ENCODE measurements at regions not wholly inside any gene's neighbourhood (a gene's known extent, or its start where the extent isn't known, plus 50 kb on each side); places are given as distances from the start of the nearest gene placed in this dataset.

DNA sequence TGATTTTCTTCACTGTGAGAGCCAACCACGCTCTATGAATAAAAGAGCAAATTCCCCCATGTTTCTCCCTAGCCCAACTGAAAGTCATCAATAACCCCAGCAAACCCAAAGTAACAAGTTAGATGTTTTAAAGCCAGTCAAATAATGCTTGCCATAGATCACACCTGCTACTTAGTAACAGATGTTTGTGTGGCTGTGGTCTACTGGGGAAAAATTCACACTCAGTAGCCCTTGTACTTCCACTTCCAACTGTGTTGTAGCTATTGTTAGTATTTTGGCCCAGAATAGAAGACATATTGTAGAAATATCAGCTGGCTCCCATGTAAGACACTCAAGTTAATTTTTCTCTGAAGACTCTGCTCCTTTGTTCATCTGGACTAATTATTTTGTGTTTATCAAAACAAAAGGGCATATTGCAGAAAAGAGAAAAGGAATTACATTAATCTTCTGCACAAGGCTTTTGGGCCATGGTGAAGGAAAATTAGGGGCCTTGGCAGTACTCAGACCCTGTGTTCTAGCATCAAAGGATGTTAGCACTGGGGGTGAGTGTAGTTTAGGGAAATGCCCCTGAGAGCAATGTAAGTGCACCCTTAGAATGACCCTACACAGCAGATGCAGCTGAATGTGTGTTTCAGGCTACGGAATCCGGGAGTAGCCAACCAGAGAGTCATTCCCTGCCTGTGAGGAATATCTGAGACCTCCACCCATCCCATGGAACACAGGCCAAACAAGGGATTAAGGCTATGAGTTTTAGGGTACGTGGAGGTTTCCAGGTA is 521.9 kb downstream of the EPHA4 start:
- no peak for TF ChIP-seq ZMYM4 (CRISPR knock-in tag; IDR thresholded peaks at IDR 0.05)
- TF ChIP-seq, protein P1, sequence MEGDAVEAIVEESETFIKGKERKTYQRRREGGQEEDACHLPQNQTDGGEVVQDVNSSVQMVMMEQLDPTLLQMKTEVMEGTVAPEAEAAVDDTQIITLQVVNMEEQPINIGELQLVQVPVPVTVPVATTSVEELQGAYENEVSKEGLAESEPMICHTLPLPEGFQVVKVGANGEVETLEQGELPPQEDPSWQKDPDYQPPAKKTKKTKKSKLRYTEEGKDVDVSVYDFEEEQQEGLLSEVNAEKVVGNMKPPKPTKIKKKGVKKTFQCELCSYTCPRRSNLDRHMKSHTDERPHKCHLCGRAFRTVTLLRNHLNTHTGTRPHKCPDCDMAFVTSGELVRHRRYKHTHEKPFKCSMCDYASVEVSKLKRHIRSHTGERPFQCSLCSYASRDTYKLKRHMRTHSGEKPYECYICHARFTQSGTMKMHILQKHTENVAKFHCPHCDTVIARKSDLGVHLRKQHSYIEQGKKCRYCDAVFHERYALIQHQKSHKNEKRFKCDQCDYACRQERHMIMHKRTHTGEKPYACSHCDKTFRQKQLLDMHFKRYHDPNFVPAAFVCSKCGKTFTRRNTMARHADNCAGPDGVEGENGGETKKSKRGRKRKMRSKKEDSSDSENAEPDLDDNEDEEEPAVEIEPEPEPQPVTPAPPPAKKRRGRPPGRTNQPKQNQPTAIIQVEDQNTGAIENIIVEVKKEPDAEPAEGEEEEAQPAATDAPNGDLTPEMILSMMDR (CRISPR knock-in tag; IDR thresholded peaks at IDR 0.05) = no peak
- TF ChIP-seq, protein P2, sequence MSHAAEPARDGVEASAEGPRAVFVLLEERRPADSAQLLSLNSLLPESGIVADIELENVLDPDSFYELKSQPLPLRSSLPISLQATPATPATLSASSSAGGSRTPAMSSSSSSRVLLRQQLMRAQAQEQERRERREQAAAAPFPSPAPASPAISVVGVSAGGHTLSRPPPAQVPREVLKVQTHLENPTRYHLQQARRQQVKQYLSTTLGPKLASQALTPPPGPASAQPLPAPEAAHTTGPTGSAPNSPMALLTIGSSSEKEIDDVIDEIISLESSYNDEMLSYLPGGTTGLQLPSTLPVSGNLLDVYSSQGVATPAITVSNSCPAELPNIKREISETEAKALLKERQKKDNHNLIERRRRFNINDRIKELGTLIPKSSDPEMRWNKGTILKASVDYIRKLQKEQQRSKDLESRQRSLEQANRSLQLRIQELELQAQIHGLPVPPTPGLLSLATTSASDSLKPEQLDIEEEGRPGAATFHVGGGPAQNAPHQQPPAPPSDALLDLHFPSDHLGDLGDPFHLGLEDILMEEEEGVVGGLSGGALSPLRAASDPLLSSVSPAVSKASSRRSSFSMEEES (CRISPR knock-in tag; IDR thresholded peaks at IDR 0.05) = no peak
- no peak for TF ChIP-seq TCF12 (IDR thresholded peaks at IDR 0.05)
- TF ChIP-seq TCF12 (CRISPR knock-in tag; IDR thresholded peaks at IDR 0.05) = no peak
- TF ChIP-seq, protein P3, sequence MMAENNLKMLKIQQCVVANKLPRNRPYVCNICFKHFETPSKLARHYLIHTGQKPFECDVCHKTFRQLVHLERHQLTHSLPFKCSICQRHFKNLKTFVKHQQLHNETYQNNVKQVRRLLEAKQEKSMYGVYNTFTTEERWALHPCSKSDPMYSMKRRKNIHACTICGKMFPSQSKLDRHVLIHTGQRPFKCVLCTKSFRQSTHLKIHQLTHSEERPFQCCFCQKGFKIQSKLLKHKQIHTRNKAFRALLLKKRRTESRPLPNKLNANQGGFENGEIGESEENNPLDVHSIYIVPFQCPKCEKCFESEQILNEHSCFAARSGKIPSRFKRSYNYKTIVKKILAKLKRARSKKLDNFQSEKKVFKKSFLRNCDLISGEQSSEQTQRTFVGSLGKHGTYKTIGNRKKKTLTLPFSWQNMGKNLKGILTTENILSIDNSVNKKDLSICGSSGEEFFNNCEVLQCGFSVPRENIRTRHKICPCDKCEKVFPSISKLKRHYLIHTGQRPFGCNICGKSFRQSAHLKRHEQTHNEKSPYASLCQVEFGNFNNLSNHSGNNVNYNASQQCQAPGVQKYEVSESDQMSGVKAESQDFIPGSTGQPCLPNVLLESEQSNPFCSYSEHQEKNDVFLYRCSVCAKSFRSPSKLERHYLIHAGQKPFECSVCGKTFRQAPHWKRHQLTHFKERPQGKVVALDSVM (CRISPR knock-in tag; IDR thresholded peaks at IDR 0.05) = no peak
- TF ChIP-seq TCF7L2 (IDR thresholded peaks at IDR 0.05; ENCODE audit: low read depth, low read length) = no peak
- TF ChIP-seq, protein P4, sequence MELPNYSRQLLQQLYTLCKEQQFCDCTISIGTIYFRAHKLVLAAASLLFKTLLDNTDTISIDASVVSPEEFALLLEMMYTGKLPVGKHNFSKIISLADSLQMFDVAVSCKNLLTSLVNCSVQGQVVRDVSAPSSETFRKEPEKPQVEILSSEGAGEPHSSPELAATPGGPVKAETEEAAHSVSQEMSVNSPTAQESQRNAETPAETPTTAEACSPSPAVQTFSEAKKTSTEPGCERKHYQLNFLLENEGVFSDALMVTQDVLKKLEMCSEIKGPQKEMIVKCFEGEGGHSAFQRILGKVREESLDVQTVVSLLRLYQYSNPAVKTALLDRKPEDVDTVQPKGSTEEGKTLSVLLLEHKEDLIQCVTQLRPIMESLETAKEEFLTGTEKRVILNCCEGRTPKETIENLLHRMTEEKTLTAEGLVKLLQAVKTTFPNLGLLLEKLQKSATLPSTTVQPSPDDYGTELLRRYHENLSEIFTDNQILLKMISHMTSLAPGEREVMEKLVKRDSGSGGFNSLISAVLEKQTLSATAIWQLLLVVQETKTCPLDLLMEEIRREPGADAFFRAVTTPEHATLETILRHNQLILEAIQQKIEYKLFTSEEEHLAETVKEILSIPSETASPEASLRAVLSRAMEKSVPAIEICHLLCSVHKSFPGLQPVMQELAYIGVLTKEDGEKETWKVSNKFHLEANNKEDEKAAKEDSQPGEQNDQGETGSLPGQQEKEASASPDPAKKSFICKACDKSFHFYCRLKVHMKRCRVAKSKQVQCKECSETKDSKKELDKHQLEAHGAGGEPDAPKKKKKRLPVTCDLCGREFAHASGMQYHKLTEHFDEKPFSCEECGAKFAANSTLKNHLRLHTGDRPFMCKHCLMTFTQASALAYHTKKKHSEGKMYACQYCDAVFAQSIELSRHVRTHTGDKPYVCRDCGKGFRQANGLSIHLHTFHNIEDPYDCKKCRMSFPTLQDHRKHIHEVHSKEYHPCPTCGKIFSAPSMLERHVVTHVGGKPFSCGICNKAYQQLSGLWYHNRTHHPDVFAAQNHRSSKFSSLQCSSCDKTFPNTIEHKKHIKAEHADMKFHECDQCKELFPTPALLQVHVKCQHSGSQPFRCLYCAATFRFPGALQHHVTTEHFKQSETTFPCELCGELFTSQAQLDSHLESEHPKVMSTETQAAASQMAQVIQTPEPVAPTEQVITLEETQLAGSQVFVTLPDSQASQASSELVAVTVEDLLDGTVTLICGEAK (IDR thresholded peaks at IDR 0.05) = no peak
- TF ChIP-seq, protein P4 (CRISPR knock-in tag; IDR thresholded peaks at IDR 0.05) = no peak
- TF ChIP-seq, protein P5, sequence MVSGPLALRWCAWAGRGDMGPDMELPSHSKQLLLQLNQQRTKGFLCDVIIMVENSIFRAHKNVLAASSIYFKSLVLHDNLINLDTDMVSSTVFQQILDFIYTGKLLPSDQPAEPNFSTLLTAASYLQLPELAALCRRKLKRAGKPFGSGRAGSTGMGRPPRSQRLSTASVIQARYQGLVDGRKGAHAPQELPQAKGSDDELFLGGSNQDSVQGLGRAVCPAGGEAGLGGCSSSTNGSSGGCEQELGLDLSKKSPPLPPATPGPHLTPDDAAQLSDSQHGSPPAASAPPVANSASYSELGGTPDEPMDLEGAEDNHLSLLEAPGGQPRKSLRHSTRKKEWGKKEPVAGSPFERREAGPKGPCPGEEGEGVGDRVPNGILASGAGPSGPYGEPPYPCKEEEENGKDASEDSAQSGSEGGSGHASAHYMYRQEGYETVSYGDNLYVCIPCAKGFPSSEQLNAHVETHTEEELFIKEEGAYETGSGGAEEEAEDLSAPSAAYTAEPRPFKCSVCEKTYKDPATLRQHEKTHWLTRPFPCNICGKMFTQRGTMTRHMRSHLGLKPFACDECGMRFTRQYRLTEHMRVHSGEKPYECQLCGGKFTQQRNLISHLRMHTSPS (CRISPR knock-in tag; IDR thresholded peaks at IDR 0.05; ENCODE audit: low read depth) = no peak
- TF ChIP-seq ZNF543 (CRISPR knock-in tag; IDR thresholded peaks at IDR 0.05) = no peak
- TF ChIP-seq POLR2AphosphoS5 (IDR thresholded peaks at IDR 0.05; ENCODE audit: low read depth, low read length) = no peak
- TF ChIP-seq ZNF552 (CRISPR knock-in tag; IDR thresholded peaks at IDR 0.05; ENCODE audit: borderline replicate concordance) = no peak
